WTC11 (cell line): ENCODE measurements at regions not wholly inside any gene's neighbourhood (a gene's known extent, or its start where the extent isn't known, plus 50 kb on each side); places are given as distances from the start of the nearest gene placed in this dataset.

Source experiments
- ARID4B ChIP-seq: sonication (generic); formaldehyde crosslinking; IDR thresholded peaks from 2 replicates; pipeline ENCODE4 v1.8.0; 2023; ENCODE audit warnings: missing genetic modification reagents, mild to moderate bottlenecking, borderline replicate concordance
- ATF3 ChIP-seq: sonication (generic); formaldehyde crosslinking; conservative IDR thresholded peaks from 2 replicates; pipeline ENCODE4 v1.8.1; 2022; ENCODE audit warnings: mild to moderate bottlenecking, missing genetic modification reagents
- CREB1 ChIP-seq: sonication (generic); formaldehyde crosslinking; IDR thresholded peaks from 2 replicates; pipeline ENCODE4 v1.8.0; 2023; ENCODE audit warnings: mild to moderate bottlenecking, missing genetic modification reagents
- CTCF ChIP-seq: fragments of 200-600 bp; IDR thresholded peaks from 2 replicates; pipeline ENCODE4 v1.8.0; 2022; ENCODE audit warnings: antibody characterized with exemption
- E2F4 ChIP-seq: sonication (generic); formaldehyde crosslinking; IDR thresholded peaks from 2 replicates; pipeline ENCODE4 v1.8.1; 2022; ENCODE audit warnings: low read depth, mild to moderate bottlenecking, moderate library complexity, missing genetic modification reagents, borderline replicate concordance
- ESRRA ChIP-seq: sonication (generic); formaldehyde crosslinking; IDR thresholded peaks from 2 replicates; pipeline ENCODE4 v1.8.1; 2022; ENCODE audit warnings: mild to moderate bottlenecking, missing genetic modification reagents, borderline replicate concordance
- ETV6 ChIP-seq: sonication (generic); formaldehyde crosslinking; IDR thresholded peaks from 2 replicates; pipeline ENCODE4 v1.8.1; 2022; ENCODE audit warnings: mild to moderate bottlenecking, missing genetic modification reagents
- JUN ChIP-seq: sonication (generic); formaldehyde crosslinking; IDR thresholded peaks from 2 replicates; pipeline ENCODE4 v1.8.0; 2023; ENCODE audit warnings: mild to moderate bottlenecking, missing genetic modification reagents
- MLX ChIP-seq: sonication (generic); formaldehyde crosslinking; IDR thresholded peaks from 2 replicates; pipeline ENCODE4 v1.8.1; 2023; ENCODE audit warnings: mild to moderate bottlenecking, missing genetic modification reagents, moderate library complexity
- NR1H2 ChIP-seq: sonication (generic); formaldehyde crosslinking; IDR thresholded peaks from 2 replicates; pipeline ENCODE4 v1.9.0; 2021; ENCODE audit warnings: mild to moderate bottlenecking, moderate library complexity, missing genetic modification reagents
- PRDM15 ChIP-seq: sonication (generic); formaldehyde crosslinking; IDR thresholded peaks from 2 replicates; pipeline ENCODE4 v1.8.0; 2022; ENCODE audit warnings: missing genetic modification reagents
- SP1 ChIP-seq: sonication (generic); formaldehyde crosslinking; conservative IDR thresholded peaks from 2 replicates; pipeline ENCODE4 v1.8.1; 2022; ENCODE audit warnings: missing genetic modification reagents
- USF1 ChIP-seq: sonication (generic); formaldehyde crosslinking; IDR thresholded peaks from 2 replicates; pipeline ENCODE4 v1.8.0; 2022; ENCODE audit warnings: mild to moderate bottlenecking, missing genetic modification reagents

GRCh38 chr1:81554534-81554933 lies 246.2 kb upstream of the ADGRL2 start:
- no peak for TF ChIP-seq PRDM15 (CRISPR knock-in tag)
- TF ChIP-seq MLX (CRISPR knock-in tag) = no peak
- no peak for TF ChIP-seq CTCF
- no peak for TF ChIP-seq ATF3 (CRISPR knock-in tag)
- TF ChIP-seq ETV6 (CRISPR knock-in tag) = no peak
- no peak for TF ChIP-seq ESRRA
- TF ChIP-seq NR1H2 (CRISPR knock-in tag) = no peak
- no peak for TF ChIP-seq E2F4 (CRISPR knock-in tag)
- TF ChIP-seq USF1 (CRISPR knock-in tag) = no peak
- TF ChIP-seq SP1 (CRISPR knock-in tag) = no peak
- no peak for TF ChIP-seq JUN (CRISPR knock-in tag)
- TF ChIP-seq CREB1 (CRISPR knock-in tag) = no peak
- no peak for TF ChIP-seq ARID4B
